ENCODE measurements at regions not wholly inside any gene's neighbourhood (a gene's known extent, or its start where the extent isn't known, plus 50 kb on each side); places are given as distances from the start of the nearest gene placed in this dataset.

- DNase-seq (ENCODE audit: low read depth in 2 of 2), result no peak
Measured at GRCh38 chr9:89766991-89767390, 162.2 kb downstream of the GADD45G start.

- DNase-seq (ENCODE audit: low read depth in 2 of 2), result no peak
Measured at GRCh38 chr9:89768051-89768450, 163.2 kb downstream of the GADD45G start.

- DNase-seq (ENCODE audit: low read depth in 2 of 2), result no peak
Measured at GRCh38 chr9:89768650-89769071, 163.8 kb downstream of the GADD45G start.

GRCh38 chr9:89770531-89771174, 165.8 kb downstream of the GADD45G start:
- DNase-seq (ENCODE audit: low read depth in 2 of 2), result no peak

GRCh38 chr9:89771205-89771604, 166.4 kb downstream of the GADD45G start:
- DNase-seq (ENCODE audit: low read depth in 2 of 2), result no peak

- no peak for DNase-seq (ENCODE audit: low read depth in 2 of 2)
Measured at GRCh38 chr9:89773170-89773569, 168.4 kb downstream of the GADD45G start.

- no peak for DNase-seq (ENCODE audit: low read depth in 2 of 2)
Measured at GRCh38 chr9:89774858-89775370, 170.1 kb downstream of the GADD45G start.

- no peak for DNase-seq (ENCODE audit: low read depth in 2 of 2)
Measured at GRCh38 chr9:89775641-89776040, 170.8 kb downstream of the GADD45G start.

GRCh38 chr9:89776795-89777525, 172.1 kb downstream of the GADD45G start:
- no peak for DNase-seq (ENCODE audit: low read depth in 2 of 2)

- DNase-seq (ENCODE audit: low read depth in 2 of 2), result no peak
Measured at GRCh38 chr9:89777544-89777943, 172.7 kb downstream of the GADD45G start.

- DNase-seq (ENCODE audit: low read depth in 2 of 2), result no peak
Measured at GRCh38 chr9:89778100-89779090, 173.6 kb downstream of the GADD45G start.

GRCh38 chr9:89779405-89780203, 174.8 kb downstream of the GADD45G start:
- DNase-seq (ENCODE audit: low read depth in 2 of 2), result no peak

GRCh38 chr9:89780959-89781358, 176.1 kb downstream of the GADD45G start:
- no peak for DNase-seq (ENCODE audit: low read depth in 2 of 2)

- peak in 1 of 2 donors; percentile 3 for DNase-seq (ENCODE audit: low read depth in 2 of 2)
Measured at GRCh38 chr9:89781838-89782540, 177.2 kb downstream of the GADD45G start.

GRCh38 chr9:89786655-89787054, 181.8 kb downstream of the GADD45G start:
- DNase-seq (ENCODE audit: low read depth in 2 of 2), result no peak

- DNase-seq (ENCODE audit: low read depth in 2 of 2), result no peak
Measured at GRCh38 chr9:89787595-89787994, 182.8 kb downstream of the GADD45G start.

- no peak for DNase-seq (ENCODE audit: low read depth in 2 of 2)
Measured at GRCh38 chr9:89788434-89788833, 183.6 kb downstream of the GADD45G start.

- no peak for DNase-seq (ENCODE audit: low read depth in 2 of 2)
Measured at GRCh38 chr9:89789922-89790510, 185.2 kb downstream of the GADD45G start.

GRCh38 chr9:89790542-89791109, 185.8 kb downstream of the GADD45G start:
- DNase-seq (ENCODE audit: low read depth in 2 of 2), result no peak

GRCh38 chr9:89791754-89792153, 186.9 kb downstream of the GADD45G start:
- DNase-seq (ENCODE audit: low read depth in 2 of 2), result no peak

Measured in stimulated activated CD4-positive, alpha-beta T cell treated with anti-CD3 and anti-CD28 coated beads, Interleukin-4, amount 100 ng/mL, for 48 hours (primary cell).